HG02852 (cell line): ENCODE measurements at regions not wholly inside any gene's neighbourhood (a gene's known extent, or its start where the extent isn't known, plus 50 kb on each side); places are given as distances from the start of the nearest gene placed in this dataset.

Experiments used
- ATAC-seq: cut with Tn5 transposase; IDR thresholded peaks from one replicate; pipeline ENCODE4 v1.9.1; 2021; ENCODE audit warnings: mild to moderate bottlenecking, moderate library complexity; ENCODE audit not compliant: unreplicated experiment

DNA sequence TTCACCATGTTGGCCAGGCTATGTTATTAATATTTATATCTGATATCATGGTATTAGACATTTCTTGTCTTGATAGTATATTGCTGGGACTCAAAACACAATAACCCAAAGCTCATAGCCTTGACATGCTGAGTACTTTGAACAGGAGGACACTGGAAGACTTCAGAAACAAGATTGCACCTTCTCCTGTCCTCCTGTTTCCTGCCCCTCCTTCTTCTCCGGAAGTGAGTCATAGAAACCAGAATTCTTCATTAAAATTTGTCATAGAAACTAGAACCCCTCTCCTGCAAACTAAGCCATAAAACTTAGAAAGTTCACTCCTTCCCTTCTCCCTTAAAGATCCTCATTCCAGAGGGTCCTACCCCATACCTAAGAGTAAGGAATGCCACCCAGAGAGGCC lies 400.2 kb downstream of the SLITRK5 start:
- ATAC-seq, result no peak

DNA sequence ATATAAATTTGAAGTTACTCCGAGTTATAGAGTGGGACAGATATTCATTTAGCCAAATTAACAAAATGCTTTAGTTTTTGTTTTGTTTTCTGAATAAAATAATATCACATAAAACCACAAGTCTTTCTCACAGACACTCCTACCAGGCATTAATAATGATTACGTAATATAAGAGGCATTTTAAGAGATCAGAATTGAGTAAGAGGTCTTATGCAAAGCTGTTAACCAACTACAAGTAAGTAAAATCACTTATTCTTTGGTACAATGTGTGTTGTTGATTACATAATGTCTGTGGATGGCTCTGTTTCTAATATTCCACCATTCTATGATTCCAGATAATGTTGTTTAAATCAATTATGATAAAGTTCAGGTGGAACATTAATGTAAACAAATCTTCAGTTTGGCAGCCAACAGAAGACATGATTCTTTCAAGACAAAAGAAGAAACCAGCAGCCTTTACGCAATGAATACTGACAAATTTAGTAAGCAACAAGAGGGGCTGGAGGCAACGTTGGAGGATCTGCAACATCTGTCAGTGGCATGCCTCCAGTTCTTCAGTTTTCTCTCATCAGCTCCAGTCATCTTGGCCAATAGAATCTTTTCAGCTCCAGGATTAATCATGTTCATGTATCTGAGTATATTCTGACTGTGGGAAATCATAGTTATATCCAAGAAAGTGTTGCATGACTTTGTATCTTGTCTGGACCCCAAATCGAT lies 403.8 kb downstream of the SLITRK5 start:
- ATAC-seq, result no peak

DNA sequence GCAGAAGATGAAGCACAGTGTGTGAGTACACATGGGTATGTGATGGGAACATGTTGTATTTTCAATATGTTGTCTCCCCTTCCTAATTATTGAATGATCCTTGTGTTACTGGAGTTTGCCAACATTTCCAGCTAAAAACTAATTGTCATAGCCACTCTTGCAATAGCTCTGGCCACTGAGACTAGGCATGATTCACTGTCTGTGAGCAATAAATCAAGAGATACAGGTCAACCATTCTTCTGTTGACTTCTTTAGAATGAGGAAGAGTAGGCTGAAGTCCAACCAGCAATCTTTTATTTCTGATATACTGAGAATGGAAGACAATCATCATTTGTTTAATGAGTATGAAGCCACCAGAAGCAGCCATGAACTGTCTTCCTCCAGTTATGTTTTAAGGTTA lies 413.9 kb downstream of the SLITRK5 start:
- ATAC-seq, result no peak

DNA sequence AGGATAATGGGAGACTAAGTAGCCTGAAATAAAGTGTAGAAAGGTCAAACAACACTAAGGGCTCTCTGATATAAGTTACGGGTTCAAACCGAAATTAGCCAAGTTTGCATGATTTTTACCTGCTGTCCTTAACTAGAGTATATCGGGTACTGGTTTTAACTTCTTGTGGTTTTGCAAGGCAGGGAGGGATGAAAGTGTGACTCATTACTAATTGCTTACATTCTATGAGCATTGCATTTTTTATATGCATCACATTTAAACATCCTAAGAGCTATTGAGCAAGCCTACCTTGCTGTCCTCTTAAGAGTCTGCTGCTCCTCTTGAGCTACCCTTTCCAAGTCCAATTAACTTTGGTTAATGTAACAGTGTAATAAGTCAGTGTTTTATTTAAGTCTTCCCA lies 415.4 kb downstream of the SLITRK5 start:
- no peak for ATAC-seq

DNA sequence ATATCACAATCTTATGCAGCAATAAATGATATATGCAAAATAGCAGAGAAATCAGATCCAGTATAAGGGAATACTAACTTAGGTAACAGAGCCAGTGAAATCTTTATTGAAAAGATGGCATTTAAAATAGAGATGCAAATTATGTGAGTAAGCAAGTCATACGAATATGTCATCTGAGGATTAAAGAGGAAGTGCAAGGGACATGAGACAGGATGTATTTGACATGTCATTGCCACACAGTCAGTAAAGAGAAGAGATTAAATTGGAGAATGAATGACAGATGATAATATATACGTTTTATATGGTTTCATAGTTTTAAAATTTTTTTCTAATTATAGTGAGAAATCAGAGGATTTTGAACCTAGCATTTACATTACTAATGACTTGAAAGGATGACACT lies 426.4 kb downstream of the SLITRK5 start:
- ATAC-seq, result no peak

DNA sequence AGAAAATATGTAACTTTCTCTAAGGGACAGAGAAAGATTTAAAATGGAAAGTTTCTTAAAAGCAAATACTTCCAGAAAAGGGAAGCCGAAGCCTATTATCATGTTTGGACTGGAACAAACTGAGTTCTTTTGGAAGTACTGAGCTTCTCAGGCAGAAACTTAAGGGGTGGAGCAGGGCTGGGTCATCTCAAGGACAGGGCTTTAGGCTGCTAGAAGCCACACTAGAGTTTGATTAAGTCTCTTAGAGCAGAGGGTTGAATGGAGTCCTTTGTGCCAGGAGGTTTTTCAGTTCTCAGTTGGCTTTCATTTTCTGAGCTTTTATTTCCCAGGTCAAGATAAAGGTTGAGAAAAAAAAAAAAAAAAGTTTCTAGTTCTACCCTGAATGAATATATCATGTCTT lies 432.7 kb downstream of the SLITRK5 start:
- ATAC-seq, result no peak

DNA sequence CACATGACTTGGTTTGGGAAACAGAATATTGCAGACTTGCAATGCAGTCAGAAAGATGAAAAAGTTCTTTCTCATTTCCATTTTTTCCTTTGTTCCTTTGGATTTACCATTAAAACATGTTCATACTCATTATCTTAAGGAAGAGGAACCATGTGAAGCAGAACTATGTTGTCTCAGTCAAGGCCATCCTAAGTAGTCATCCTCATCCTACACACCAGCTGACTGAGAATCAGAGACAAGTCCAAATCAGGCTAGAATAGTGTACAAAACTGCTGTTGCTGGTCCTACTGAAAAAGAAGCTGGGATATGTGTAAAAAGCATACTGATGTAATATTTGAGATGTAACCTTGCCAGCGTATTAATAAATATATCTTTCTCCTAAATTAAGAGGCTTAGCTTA lies 433.4 kb downstream of the SLITRK5 start:
- no peak for ATAC-seq

DNA sequence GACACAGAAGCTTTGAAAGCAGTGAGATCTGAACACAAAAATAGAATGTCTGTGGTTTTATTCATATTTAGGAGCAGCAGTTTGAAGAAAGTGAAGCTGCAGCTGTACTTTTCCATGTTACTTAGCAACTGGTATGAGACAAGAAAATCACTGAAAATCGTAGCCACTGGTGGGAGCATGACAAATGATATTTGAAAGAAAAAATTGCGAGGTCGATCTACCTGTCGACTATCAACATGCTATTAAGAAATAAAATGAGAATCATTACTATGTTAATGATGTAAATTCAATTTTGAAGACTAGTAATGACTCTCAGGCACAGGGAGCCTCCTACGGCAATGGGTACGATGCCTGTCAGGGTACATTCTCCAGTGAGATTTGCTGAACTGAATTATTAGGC lies 436.4 kb downstream of the SLITRK5 start:
- ATAC-seq, result no peak

DNA sequence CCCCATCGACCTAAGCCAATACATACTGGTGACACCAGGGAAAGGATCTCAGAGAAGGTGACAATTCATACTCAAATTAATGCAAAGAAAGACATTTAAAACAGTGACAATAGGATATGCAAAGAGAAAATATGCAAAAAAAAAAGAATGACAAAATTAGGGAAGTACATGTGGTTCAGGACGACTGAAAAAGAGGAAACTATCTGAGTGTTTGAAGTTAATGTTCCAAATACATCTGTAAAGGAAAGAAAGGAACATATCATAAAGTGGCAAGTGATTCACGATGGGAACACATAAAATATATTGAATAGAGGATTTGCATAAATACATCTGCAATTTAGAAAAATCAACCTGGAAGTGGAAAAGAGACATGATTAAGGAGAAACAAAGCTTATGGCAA lies 441.4 kb downstream of the SLITRK5 start:
- no peak for ATAC-seq

DNA sequence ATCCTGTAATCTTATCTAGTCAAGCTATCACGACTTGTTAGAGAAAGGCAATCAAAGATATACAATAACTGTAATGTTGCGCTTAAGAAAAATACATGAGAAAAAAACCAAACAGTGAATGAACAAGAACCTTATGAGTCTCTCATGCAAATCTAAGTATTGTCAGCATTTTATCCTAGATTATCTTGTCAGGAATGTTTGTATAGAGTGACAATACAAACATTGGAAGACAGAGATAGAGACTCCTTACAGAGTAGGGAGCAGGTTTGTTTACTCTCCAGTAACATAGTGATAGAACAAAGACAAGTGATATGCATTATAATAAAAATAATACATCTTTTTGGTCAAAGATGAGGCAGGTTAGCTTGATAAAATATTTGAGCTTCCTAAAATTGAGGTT lies 444.8 kb downstream of the SLITRK5 start:
- ATAC-seq, result no peak

DNA sequence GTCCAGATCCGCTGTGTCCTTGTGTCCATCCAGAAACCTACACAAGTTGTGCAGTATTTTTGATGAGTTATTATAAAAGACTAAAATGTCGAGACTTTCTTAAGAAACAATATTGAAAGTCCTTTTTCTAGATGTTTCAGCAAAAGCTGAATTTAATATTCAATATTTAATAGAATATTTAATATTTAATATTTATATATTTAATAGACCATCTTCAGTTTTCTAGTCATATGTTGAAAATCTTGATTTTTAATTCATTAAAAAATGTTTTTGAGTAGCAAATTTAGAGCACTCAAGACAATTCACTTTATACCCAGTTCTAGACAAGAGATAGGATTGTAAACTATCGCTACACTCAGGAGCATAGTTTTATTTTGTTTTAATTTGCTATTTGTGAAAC lies 447.8 kb downstream of the SLITRK5 start:
- no peak for ATAC-seq

DNA sequence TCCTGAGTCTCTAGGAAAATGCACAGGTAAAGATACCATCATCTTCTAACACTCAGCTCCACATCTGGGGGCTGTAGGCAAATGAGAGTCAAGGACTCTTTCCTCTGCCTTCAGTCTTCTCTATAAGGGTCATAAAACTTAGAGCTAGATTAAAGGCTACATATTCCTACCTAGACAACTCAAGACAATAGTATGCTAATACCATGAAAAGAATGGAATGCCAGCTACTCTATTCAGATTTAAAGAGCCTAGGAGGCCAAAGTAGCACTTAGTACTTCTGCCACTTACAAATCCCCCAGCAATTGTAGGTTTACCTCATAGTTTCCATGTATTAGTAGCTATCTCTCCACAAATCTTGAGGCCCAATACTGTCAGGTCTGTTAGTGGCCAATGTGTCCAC lies 453.0 kb downstream of the SLITRK5 start:
- no peak for ATAC-seq

DNA sequence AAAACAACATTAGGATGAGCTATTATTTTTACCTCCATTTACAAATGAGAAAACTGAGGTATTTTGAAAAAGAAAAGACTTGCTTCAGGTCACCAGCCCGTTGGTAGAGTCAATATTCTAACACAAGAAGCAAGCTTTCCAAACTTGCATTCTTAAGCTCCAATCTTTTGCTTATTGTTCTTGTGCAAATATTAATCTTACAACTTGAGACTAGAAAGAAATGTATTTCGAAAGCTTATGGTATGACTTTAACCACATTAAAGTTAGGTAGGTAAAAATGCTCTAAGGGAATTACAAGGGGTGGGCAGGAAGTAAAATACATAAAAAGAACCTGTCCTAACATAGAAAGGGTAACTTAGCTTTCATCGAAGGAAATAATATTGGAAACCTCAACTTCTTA lies 453.9 kb downstream of the SLITRK5 start:
- ATAC-seq, result no peak

DNA sequence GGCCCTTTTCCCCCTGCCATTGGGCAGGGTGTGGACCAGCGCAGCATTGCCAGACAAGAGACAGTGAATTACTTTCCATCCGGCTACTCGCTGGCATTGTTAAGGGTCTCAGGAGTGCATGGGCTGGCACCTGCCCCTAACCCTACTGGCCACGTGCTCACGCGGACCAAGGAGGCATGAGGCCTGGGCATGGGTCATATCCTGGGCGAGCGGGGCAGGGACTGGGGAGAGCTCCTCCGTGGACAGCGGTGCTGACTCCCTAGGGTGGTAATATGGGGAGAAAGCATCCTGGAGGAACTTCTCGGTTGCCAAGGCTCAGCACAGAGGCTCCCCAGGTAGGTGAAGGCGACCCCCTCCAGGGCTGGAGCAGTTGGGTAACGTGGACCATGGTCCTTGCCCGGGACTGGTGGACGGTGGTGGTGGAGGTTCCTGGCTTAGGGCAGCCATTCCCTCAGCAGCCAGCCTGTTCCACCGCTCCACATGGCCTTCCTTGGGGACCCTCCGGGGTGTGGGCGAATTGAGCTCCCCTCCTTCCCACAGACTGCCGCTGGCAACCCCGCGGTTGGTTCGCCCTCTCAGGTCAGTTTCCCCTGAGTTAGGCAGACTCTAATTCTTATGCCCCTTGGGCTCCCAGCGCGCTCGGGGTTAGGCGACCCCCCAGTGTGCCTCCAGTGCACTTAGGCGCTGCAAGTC lies 465.1 kb downstream of the SLITRK5 start:
- ATAC-seq, result no peak

DNA sequence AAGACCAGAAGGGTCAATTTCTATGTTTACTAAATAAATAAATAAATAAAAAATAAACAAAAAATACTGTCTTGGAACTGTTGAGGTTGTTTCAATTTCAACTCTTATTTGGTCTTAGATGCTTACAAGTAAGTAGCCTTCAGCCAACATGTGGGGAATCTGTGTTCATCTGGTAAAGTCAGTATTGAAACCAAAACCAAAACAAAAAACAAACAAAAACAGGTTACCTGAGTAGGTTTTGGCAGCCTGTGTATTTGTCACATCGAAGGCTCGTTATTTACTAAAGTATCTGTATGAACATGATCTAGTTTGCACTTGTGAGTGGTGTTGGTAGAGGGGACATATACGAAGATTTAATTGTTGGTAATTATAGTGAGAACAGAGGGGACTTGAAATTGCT lies 471.5 kb downstream of the SLITRK5 start:
- no peak for ATAC-seq

DNA sequence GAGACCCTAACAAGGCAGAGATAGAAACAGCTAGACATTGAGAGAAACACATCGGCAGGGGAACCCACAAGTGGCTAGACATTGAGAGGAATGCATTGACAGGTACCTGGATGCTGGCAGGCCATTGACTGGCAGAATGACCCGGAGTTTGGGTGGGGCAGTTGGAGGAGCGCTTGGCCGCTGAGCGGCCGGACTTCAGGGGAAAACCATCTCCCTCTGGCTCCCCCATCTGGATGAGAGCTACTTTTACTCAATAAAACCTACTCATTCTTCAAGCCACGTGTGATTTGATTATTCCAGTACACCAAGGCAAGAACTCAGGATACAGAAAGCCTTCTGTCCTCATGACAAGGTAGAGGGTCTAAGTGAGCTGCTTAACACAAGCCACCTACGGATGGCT lies 473.4 kb downstream of the SLITRK5 start:
- ATAC-seq, result no peak

DNA sequence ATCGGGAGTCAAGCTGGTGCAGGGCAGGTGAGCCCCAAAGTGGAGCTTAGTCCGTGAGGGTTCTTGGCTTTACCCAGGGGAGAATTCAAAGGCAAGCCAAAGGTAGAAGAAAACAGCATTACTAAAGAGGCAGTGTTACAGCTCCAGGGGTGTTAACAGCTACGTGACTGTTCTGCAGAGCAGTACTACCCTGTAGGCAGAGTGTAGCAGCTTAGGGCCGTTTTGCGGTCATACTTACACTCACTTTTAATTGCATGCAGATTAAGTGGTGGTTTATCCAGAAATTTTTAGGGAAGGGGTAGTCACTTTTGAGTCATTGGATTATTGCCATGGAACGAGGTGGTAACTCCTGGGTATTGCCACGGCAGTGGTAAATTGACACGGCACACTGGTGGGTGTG lies 482.2 kb downstream of the SLITRK5 start:
- ATAC-seq, result no peak

DNA sequence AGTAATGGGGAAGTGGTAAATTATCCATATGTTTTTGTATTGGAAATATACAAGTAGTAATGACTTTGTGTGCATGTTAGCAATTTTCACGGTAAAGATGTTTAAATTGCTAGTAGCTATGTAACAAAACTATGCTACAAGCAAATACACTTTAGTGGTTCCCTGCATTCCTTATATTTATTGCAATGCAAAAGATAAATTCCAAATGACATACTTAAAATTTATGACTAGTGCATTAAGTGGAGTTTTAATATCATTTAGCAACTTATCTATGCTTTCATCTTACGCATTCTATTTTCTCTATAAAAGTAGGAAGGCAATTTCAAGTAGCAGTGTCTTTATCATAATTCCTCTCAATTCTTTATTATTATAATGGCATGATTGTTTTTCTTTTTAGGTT lies 482.8 kb downstream of the SLITRK5 start:
- no peak for ATAC-seq

DNA sequence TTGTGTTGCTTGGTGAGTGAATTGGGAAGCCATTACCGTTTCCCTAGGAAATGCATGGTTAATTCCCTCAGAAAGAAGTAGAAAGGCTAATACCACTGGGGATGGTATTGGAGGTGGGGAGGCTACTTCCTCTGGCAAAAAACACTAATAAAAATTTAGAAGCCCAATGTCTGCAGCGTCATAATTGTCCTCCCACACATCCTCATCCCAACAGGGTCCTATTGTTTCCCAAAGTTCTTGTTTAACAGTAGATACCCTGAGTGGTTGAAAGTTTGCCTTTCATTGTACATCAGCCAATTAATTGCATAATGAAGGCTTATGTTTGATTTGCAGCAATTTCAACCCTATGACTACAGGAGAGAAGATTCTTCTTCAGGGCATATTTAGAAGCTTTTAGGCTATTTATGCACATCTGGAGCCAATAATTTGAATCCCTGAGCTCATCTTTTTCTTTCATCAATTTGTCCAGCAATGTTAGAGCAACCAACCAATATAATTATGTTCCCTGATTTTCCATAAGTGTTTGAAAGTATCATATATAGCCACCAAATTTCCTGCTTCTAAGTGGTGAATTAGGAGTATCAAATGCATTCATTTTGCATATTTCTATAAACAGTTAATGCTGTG lies 491.0 kb downstream of the SLITRK5 start:
- ATAC-seq, result no peak

DNA sequence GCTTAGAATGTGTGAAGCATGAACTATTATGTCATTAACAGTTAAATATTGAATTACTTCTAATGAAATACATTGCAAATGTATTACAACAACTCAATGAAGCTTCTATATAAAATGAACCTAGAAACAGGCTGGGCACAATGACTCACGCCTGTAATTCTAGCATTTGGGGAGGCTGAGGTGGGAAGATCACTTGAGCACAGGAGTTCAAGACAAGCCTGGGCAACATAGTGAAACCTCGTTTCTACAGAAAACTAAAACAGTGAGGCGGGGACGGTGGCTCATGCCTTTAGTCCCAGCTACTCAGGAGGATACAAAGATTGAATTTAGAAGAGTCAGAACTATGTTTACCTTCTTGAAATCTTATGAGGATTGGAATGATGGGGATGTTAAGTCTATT lies 505.1 kb downstream of the SLITRK5 start:
- ATAC-seq, result no peak

DNA sequence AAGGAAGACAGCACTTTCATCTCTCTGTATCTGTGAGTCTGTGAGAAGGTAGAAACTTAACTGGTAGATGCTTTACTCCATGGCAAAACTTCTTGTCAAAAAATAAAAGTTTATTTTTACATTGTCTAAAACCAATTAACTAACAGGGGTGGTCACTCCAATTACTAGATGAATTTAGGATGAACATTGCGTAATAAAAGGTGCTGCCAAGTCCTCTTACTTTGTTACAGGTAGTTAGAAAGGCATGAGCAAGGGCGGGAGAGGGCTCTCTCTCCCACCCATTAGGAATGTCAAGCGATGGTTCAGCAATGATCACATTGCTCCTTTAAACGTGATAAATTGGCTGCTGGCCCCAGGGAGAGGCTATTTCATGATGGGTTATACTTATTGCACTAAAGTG lies 512.3 kb downstream of the SLITRK5 start:
- ATAC-seq, result no peak

DNA sequence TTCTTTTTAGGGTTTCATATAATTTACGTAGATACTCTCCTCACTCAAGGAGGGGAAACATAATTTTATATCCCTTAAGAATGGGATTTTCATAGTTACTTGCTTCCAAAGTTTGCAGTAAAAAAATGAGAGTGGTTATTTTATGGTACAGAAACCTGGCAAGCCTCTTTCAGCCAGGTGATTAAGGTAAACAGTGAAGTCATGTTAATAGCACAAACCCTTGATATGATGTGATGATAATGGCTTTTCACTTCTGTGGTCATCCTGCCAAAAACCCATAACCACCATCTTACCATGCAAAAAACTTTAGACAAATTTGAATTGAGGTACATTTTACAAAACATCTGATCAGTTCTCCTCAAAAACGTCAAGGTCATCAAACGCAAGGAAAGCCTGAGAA lies 517.8 kb downstream of the SLITRK5 start:
- ATAC-seq, result no peak
